ENCODE measurements at regions not wholly inside any gene's neighbourhood (a gene's known extent, or its start where the extent isn't known, plus 50 kb on each side); places are given as distances from the start of the nearest gene placed in this dataset.

- TF ChIP-seq TSHZ2 (CRISPR knock-in tag; IDR thresholded peaks at IDR 0.05) (no peak), PATZ1 (CRISPR knock-in tag; IDR thresholded peaks at IDR 0.05; ENCODE audit: borderline replicate concordance) (no peak), ZFP30 (CRISPR knock-in tag; IDR thresholded peaks at IDR 0.05) (no peak), ISL1 (CRISPR knock-in tag; IDR thresholded peaks at IDR 0.05) (no peak), ZNF8 (CRISPR knock-in tag; IDR thresholded peaks at IDR 0.05) (no peak), GLIS3 (CRISPR knock-in tag; IDR thresholded peaks at IDR 0.05) (no peak), ARNTL (CRISPR knock-in tag; IDR thresholded peaks at IDR 0.05; ENCODE audit: borderline replicate concordance, low read depth) (no peak), ZNF70 (CRISPR knock-in tag; IDR thresholded peaks at IDR 0.05) (no peak), SNAI2 (CRISPR knock-in tag; IDR thresholded peaks at IDR 0.05) (no peak)
Observed at GRCh38 chr10:44036425-44036824, 348.5 kb downstream of the CXCL12 start.

Measured in SK-N-SH treated with all-trans-retinoic acid at 6 μM for 48 hours (cell line).